GM19328 (cell line): ENCODE measurements at regions not wholly inside any gene's neighbourhood (a gene's known extent, or its start where the extent isn't known, plus 50 kb on each side); places are given as distances from the start of the nearest gene placed in this dataset.
"Not testable (repeated sequence)": the region's sequence is repeated elsewhere in the genome, so short reads cannot be mapped to it uniquely, and the experiment has no call there.

ENCODE experiments used
- ATAC-seq: cut with Tn5 transposase; IDR thresholded peaks from one replicate; pipeline ENCODE4 v1.9.1; 2021; ENCODE audit warnings: mild to moderate bottlenecking, moderate library complexity; ENCODE audit not compliant: unreplicated experiment

DNA sequence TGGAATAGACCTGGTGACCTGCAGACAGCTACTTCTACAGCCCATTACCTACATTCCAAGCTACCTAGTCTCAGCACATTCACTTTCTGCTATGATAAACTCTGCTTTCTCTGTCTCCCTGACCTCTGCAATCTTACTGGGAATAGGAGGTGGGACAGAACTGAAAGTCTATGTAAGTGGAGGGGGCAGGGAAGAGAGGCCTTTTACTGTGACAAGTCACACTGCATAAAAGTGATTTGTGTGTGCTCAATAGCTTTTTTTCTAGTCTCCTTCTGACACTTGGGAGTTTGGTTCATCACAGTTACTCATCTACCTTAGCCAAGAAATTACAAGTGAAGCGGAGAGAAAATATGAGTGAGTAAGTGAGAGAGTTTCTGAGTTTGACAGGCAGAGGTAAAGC, 322.4 kb downstream of the OLFM4 start:
- no peak for ATAC-seq

DNA sequence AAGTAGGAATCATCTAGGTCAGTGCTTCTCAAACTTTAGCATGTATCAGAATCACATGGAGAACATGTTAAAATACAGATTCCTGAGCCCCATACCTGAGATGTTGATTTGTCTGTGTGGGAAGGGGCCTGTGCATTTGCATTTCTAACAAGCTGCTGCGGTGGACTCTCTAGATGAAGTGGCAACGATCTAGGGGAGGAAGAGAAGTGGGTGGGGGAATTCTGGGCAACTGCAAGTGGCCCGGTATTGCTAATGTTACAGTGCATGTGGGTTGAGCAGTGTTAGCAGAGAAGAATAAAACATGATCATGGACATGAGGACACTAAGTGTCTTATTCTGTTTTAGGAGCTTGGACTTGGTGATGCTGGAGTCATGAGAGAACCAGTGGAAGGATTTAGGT, 329.0 kb downstream of the OLFM4 start:
- peak; percentile 56 for ATAC-seq

DNA sequence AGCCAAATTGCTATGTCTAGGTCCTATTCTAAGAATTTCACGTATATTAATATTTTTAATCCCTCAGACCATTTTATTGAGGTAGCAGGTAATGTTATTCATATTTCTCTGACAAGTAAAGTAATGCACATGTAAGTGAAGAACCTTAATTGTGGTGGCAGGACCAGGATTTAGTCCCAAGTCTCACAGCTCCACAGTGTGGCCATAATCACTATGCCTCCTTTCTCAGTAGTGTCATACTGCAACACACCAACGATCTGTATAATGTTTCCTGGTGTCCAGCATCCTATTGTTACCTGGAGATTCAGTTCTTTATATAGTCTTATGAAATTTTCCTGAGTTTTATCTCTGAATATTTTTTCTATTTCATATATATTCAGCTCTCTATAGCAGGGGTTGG, 340.3 kb downstream of the OLFM4 start:
- ATAC-seq, result no peak

DNA sequence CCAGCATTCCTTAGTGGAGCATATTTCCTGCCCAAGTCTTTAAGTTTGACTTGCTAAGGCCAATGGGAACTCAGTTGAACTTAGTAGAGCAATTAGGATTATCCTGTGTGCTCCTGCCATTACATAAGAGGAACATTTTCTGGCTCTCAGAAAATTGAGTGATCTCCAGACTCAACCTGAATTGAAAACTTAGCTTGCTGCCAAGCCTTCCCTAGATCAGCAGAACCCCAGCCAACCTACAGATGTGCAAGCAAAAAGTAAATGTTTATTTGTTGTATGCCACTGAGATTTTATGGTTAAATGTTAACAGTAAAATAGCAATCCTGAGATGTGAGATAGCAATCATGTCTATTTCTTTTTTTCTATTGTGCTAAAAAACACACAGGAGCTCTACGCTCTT, 350.9 kb downstream of the OLFM4 start:
- ATAC-seq, result no peak

DNA sequence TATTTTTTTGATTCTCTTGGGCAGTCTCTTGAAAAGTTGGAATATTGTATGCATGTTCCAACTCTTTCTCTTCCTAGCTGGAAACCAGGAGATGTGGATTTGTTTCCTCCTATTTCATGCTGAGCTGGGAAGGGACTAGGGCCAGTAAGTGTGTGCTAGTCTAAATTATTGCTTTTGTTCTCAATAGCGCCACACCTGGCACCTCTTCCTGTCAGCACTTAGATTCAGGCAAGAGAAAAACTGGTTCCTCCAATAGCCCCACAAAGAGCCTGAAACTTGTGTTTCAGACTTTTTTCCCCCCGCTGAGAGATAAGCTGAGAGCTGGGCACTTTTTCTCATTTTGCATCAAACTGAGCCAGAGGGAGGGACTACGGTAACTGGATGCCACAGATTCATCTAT, 353.4 kb downstream of the OLFM4 start:
- ATAC-seq, result no peak

DNA sequence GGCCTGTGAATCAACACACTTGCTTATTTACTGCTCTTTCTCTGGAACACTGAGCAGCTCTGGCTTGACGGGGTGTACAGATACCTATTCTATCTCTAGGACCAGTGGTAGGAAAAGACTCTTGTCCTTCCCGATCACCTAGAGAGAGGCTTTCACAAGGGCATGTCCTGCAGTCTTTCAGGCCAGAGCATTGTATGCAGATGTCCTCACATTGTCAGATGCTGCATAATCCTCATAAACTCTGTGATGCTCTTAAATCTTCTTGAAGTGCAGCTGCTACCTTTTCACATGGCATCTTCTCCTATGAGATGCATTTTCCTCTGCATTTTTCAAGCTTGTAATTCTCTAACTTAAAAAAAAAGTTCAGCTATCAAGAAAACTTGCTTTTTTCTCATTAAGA, 369.4 kb downstream of the OLFM4 start:
- ATAC-seq, result no peak

DNA sequence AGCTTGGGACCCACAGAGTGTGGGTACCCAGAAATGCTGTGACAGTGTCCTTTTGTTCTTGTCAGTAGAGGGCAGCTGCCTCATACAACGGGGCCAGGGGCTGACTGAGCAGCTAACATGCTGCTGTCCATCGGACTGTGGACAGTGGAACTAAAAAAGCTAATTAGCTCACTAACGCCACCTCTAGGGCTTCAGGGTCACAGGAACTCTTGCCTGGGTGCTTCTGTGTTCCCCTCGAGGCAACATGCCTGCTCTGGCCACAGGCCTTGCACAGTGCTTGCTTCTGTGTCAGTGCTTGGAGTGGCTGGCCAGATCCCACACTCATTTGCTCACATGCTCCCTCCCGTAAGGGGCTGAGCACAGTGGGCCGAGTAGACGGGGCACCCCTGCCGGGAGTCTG, 377.0 kb downstream of the OLFM4 start:
- no peak for ATAC-seq

DNA sequence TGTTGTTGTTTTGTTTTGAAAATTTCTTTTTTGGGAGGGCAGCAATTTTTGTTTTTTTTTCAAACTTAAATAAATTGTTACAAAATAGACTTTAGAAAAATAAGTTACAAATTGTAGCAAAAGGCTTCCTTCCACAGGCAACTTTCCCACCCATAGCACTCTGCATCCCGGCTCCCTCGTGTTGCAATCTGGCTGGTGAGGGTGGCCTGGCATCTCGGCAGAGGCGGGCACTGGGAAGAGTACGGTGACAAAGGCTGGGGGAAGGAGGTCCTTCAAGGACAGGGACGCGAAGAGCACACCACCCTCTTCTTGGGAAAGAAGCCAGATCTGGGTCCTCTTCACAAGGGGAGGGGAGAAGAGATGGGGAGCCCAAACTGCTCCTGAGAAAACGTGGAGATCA, 379.7 kb downstream of the OLFM4 start:
- ATAC-seq, result no peak

DNA sequence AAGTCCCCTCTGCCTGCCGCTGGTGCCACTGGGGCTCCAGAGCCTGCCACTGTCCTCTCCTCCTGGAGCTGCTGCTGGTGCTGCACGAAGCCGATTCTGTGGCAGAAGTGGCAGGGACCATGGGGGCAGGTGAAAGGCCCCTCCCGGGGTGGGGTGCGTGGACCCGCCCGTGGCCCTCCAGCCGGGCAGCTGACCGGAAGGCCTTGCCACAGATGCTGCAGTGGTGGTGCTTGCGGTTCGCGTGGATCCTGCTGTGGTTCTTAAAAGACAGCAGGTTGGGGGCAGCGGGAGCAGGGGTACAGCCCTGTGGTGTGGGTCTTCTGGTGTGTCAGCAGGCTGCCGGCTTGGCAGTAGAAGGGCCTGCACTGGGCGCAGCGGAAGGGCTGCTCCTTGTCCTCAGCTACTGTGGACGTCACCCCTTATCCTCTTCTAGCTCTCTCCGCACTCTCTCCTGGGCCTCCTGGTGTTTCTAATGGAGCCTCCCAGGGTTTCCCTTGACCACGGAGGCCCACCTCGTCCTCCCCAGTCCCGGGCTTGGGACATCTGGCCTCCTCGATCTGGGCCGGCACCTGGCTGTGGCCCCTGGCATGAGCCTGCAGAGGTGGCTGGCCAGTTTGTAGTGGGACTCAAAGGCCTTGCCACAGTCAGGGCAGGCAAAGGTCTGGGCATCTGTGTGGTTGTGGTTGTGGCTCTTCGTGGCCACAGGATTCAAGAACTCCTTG, 380.4 kb downstream of the OLFM4 start:
- ATAC-seq, result no peak

DNA sequence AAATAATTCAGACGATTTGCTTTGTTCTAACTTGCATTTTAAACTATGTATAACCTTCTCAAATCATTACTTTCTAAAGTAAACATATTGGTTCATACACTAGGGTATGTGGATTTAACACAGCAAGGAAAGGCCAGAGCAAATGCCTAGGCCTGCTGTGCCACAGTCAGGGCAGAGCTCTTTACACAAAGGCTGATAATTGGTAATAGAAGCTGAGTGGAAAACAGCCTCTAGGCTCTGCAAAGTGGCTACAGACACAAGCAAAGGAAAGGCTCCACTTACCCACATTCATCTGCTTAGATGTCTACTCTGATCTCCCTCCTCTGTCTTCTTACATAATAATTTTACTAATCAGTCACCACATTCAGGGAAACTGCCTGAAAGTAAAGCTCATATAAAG, 382.9 kb downstream of the OLFM4 start:
- no peak for ATAC-seq

DNA sequence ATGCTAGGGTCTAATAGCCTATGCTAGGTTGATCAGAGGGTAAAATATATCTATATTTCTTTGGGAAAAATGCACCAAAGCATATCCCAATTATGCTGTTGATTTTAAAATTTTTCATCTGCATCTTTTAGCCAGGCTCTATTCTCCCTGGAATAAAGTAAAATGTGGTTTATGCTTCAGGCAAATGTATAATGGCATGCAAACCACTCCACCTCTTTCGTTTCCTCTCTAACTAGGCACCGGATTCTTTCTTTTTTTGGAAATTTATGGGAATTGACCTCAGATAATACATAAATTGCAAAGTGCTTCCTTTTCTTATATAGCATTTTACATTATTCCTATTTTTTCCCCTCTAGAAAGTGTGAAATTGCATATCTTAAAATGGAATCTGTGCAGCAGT, 386.5 kb downstream of the OLFM4 start:
- no peak for ATAC-seq

DNA sequence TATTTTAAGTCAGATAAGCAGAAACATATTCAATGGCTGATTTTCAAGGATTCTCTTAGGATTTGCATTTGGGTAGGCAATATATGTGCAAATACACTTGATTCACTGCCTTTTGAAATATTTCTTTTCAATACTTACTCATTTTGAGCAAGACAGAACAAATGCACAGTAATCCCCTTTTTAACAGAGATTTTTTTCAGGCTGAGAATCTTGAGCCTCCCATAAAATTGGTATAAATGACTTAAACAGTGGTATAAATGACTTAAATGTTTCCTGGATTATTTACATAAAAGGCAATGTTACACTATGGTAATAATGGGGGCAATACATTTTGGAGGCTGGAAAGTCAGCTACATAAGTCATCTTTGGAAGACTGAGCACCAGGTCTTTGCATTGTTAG, 389.0 kb downstream of the OLFM4 start:
- no peak for ATAC-seq

DNA sequence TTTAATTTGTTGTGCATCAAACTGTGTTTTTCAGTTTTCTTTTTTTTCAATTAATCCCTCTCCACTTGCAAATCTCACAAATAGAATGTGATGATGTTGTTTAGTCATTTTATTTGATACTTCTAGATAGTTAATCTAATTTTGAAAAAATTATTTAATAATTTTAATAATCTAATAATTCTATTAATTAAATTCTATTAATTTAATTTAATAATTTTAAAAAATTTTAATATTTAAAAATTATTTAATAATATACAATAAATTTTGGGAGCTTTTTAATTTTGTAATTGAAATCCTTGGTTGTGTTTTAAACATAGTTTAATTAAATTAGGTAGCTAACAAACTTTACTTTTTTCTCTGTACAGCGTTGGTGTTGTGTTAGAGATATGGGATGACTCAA, 393.8 kb downstream of the OLFM4 start:
- ATAC-seq, result no peak

DNA sequence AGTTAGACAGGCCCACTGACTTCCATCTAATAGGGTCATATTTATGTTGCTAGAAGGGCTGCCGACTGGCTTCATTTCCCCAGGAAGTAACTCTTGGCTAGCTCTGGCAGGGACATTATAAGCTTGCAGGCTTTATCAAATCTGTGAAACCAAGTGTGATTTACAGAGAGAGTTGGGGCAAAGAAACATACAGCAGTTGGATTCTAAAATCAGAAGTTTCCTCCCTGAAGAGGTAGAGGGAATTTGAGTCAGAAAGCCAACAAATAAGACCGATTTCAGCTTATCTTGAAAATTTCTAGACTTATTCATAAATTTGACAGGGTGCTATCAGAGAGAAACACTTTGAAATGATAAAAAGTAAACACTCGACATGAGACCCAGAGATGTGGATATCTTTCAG, 407.8 kb downstream of the OLFM4 start:
- no peak for ATAC-seq

DNA sequence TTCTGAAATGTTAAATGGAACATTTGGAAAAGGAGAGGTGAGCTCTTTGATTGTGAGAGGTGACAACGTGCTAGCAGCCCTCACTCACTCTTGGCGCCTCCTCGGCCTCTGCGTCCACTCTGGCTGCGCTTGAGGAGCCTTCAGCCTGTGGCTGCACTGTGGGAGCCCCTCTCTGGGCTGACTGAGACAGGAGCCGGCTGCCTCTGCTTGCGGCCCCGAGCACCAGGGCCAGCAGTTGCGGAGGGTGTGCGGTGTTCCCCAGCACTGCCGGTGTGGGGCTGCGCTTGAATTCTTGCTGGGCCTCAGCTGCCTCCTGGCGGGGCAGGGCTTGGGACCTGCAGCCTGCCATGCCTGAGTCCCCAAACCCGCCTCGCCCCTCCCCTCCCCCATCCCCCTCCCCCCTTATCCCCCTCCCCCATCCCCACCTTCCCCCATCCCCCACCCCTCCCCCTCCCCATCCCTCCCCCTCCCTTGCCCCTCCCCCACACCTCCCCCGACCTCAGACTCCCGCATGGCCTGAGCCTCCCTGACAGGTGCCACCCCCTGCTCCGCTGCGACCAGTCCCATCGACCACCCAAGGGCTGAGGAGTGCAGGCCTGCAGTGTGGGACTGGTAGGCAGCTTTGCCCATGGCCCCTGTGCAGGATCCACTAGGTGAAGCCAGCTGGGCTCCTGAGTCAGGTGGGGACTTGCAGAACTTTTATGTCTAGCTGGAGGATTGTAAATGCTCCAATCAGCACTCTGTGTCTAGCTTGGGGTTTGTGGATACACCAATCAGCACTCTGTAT, 411.0 kb downstream of the OLFM4 start:
- ATAC-seq, result no peak

DNA sequence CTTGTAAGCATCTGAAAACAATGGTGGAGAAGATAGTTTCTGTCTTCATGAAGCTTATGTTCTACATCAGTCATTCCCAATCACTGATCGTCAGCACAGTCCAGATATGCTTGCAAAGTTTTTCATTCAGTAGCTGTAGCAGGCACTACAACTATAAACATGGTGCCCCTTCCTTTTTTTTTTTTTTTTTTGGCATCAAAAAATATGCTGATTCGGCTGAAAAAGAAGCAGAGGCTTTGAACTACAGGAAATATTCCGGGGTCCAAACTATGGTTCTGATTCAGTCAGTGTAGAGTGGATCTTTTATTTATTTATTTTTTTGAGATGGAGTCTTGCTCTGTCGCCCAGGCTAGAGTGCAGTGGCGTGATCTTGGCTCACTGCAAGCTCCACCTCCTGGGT, 414.4 kb downstream of the OLFM4 start:
- no peak for ATAC-seq

DNA sequence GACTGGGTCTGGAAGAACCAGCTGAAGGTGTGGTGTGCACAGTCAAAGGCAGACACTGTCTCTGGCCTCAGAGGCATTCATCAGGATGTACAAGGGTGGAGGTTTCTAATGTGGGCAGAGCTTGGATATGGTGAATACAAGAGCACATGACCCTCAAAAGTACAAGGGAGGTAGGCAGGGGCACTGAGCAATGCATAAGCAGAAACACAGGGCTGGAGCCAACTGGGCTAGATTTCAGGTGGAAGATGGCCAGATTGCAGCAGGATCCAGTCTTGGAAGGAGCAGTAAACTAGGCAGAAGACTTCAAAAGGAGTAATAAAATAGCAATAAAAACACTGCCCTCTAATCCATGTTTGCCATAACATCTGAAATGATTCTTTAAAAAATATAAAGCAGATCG, 417.1 kb downstream of the OLFM4 start:
- ATAC-seq, result no peak

DNA sequence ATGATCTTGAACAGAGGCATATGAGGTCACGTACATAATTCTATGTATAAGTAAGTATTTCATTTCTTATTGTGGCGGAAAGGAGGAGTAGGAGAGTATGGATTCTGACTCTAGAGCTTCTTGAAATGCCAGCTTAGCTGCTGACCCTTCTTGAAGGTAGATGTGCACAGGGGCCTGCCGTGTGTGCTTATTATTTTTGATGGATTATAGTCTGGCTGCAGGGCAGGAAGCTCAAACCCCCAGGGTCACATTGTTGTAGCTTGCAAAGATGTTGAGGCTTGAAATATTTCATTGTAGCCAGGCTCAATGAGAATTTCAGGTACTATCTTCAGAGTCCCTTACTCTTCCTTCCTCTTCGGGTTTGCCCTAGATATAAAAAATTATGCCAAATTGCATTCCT, 418.8 kb downstream of the OLFM4 start:
- no peak for ATAC-seq

DNA sequence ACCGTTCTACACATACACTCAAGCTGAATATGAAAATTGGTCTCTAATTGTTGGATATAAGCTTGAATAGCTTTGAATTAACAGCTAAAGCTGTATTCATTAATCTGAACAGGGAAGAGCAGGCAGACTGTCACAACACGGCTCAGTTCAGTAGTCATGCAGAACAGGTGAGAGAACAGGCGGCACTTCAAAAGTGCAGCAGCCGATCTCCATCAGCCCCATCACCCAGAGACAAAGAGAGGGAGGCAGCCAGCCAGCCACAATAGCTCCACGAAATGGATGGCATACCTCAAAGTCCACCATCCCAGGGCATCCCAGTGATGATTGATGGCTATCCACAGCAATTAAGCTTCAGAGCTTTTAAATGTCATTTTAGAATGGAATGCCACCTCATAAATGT, 419.2 kb downstream of the OLFM4 start:
- no peak for ATAC-seq

DNA sequence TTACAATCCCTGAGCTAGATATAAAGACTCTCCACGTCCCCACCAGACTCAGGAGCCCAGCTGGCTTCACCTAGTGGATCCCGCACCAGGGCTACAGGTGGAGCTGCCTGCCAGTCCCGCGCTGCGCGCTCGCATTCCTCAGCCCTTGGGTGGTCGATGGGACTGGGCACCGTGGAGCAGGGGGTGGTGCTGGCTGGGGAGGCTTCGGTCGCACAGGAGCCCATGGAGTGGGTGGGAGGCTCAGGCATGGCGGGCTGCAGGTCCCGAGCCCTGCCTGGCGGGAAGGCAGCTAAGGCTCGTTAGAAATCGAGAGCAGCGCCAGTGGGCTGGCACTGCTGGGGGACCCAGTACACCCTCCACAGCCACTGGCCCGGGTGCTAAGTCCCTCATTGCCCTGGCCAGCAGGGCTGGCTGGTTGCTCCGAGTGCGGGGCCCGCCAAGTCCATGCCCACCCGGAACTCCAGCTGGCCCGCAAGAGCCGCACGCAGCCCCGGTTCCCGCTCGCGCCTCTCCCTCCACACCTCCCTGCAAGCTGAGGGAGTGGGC, 423.7 kb downstream of the OLFM4 start:
- ATAC-seq, result not testable (repeated sequence)

DNA sequence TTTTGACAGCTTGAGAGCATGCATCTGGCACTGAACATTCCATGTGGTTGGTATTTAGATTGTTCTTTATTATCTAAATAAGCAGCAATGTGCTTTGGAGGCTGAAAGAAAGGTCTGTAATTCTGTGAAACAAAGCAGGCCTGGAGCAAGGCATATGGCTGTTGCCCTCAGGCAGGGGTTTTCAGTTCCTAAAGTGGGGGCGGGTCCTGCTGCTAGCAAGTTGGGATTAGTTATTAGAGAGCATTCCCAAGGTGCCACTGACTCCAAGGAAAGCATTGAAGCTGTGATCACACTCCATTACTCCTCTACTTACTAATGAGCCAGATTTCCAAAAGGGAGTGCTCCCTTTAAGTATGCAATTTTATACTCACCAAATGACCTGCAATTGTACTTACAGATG, 432.2 kb downstream of the OLFM4 start:
- ATAC-seq, result no peak

DNA sequence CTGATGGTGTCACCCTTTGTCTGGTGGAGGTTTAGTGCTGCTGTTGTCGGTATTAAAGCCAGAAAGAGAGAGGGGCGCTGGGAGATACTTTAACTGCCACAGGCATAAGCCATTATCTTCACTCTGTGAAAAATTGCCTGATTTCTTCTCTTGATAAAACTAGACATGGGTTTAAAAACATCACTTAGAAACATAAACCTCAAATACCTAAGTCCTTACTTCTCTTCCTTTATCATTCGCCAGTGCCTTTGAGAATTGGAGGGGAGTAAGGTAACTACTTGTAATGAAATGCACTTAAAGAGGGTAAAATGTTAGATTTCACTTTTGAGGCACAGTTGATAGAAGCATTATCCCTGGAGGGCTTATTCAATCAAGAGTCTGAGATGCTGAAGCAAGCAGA, 434.5 kb downstream of the OLFM4 start:
- ATAC-seq, result no peak
